ENCODE measurements at regions not wholly inside any gene's neighbourhood (a gene's known extent, or its start where the extent isn't known, plus 50 kb on each side); places are given as distances from the start of the nearest gene placed in this dataset.

DNA sequence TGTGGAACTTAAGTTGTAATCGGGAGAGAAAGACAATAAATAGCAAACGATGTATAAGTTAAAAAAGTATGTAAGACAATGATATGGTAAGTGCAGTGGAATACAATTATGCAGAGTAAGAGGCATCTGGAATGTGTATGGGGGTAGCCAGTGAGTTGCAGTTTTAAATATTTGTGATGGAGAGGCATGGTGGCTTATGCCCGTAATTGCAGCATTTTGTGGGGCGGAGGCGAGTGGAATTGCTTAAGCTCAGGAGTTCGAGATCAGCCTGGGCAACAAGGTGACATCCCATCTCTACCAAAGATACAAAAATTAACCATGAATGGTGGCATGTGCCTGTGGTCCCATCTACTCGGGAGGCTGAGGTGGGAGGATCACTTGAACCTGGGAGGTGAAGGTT is 52.5 kb upstream of the WDFY3 start:
- intact Hi-C loops (cut with micrococcal nuclease), result no loop called here
- H3K36me3 ChIP-seq (ENCODE audit: low read depth, low read length), result no peaks in the 10 kb centered on the region
- no peaks in the 10 kb centered on the region for H3K79me2 ChIP-seq (ENCODE audit: low read length)
- DNase-seq, result no peak
- no peaks in the 10 kb centered on the region for H3K9me3 ChIP-seq (ENCODE audit: low read length)
- H3K27me3 ChIP-seq (ENCODE audit: low read length), result no peaks in the 10 kb centered on the region
- no peak overlapping the region for H3K27ac ChIP-seq (ENCODE audit: low read length)
- BruUV-seq (replicated peaks), result no TSS peak
- TF ChIP-seq EZH2phosphoT487 (IDR thresholded peaks at IDR 0.05; ENCODE audit: borderline replicate concordance, low read length) (no peak), CTCF (conservative IDR thresholded peaks at IDR 0.05; ENCODE audit: low read depth, low read length) (no peak), EZH2 (IDR thresholded peaks at IDR 0.05; ENCODE audit: low read length, unreplicated experiment) (no peak)
- no peak overlapping the region for H3K9ac ChIP-seq (ENCODE audit: low read length)
- H3K4me1 ChIP-seq (ENCODE audit: insufficient read depth, low read length), result no peaks in the 10 kb centered on the region
- POLR2A ChIA-PET (ENCODE audit: unreplicated experiment), result no interaction called here
- CTCF ChIA-PET, result no interaction called here
- H4K20me1 ChIP-seq (ENCODE audit: low read length), result no peaks in the 10 kb centered on the region
- ATAC-seq, result no peak
- no peaks in the 10 kb centered on the region for H3F3A ChIP-seq (ENCODE audit: low read length, unreplicated experiment)
- H3K4me3 ChIP-seq (ENCODE audit: low read length), result no peak overlapping the region
- H3K9me2 ChIP-seq (replicated peaks; ENCODE audit: low read length), result no peaks in the 10 kb centered on the region
- H3K4me2 ChIP-seq (ENCODE audit: low read length), result no peak overlapping the region
- no peak overlapping the region for H2AFZ ChIP-seq (ENCODE audit: low read length)

GRCh38 chr4:85019411-85019810 is 52.9 kb upstream of the WDFY3 start:
- Histone ChIP-seq H3K9me3 (ENCODE audit: low read length) (no peaks in the 10 kb centered on the region), H3K79me2 (ENCODE audit: low read length) (no peaks in the 10 kb centered on the region), H3K9ac (ENCODE audit: low read length) (no peak overlapping the region), H3K4me2 (ENCODE audit: low read length) (no peak overlapping the region), H3F3A (ENCODE audit: low read length, unreplicated experiment) (no peaks in the 10 kb centered on the region), H3K4me1 (ENCODE audit: insufficient read depth, low read length) (no peaks in the 10 kb centered on the region), H3K4me3 (ENCODE audit: low read length) (no peak overlapping the region), H3K27ac (ENCODE audit: low read length) (no peak overlapping the region), H4K20me1 (ENCODE audit: low read length) (no peaks in the 10 kb centered on the region), H2AFZ (ENCODE audit: low read length) (no peak overlapping the region), H3K27me3 (ENCODE audit: low read length) (no peaks in the 10 kb centered on the region), H3K36me3 (ENCODE audit: low read depth, low read length) (no peaks in the 10 kb centered on the region), H3K9me2 (replicated peaks; ENCODE audit: low read length) (no peaks in the 10 kb centered on the region)
- ChIA-PET POLR2A (ENCODE audit: unreplicated experiment) (no interaction called here), CTCF (no interaction called here)
- BruUV-seq (replicated peaks), result no TSS peak
- DNase-seq, result no peak
- TF ChIP-seq EZH2phosphoT487 (IDR thresholded peaks at IDR 0.05; ENCODE audit: borderline replicate concordance, low read length) (no peak), CTCF (conservative IDR thresholded peaks at IDR 0.05; ENCODE audit: low read depth, low read length) (no peak), EZH2 (IDR thresholded peaks at IDR 0.05; ENCODE audit: low read length, unreplicated experiment) (no peak)
- no peak for ATAC-seq
- intact Hi-C loops (cut with micrococcal nuclease), result no loop called here

DNA sequence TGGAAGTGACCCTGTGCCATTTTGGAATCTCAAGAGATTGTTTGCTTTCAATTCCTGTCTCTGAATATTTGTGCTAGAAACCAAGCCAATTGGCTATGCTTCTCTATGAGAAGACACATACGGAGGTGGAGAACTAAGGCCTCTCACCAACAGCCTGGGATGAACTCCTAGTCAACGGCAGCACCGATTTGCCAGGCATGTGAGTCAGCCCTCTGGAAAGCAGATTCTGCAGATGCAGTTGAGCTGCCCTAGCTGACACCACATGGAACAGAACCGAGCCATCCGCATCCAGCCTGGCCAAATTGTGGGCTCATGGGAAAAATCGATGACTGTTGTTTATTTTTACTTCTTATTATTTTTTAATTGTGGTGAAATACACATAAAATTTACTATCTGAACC is 58.2 kb upstream of the WDFY3 start:
- intact Hi-C loops (cut with micrococcal nuclease), result no loop called here
- DNase-seq (no peak), ATAC-seq (no peak)
- TF ChIP-seq EZH2 (IDR thresholded peaks at IDR 0.05; ENCODE audit: low read length, unreplicated experiment), result no peak
- Histone ChIP-seq H3K27me3 (ENCODE audit: low read length) (no peaks in the 10 kb centered on the region), H4K20me1 (ENCODE audit: low read length) (no peaks in the 10 kb centered on the region), H3K4me2 (ENCODE audit: low read length) (no peak overlapping the region), H3F3A (ENCODE audit: low read length, unreplicated experiment) (no peaks in the 10 kb centered on the region), H2AFZ (ENCODE audit: low read length) (no peak overlapping the region), H3K36me3 (ENCODE audit: low read depth, low read length) (no peaks in the 10 kb centered on the region), H3K79me2 (ENCODE audit: low read length) (no peaks in the 10 kb centered on the region), H3K27ac (ENCODE audit: low read length) (no peak overlapping the region), H3K9me3 (ENCODE audit: low read length) (no peaks in the 10 kb centered on the region), H3K4me3 (ENCODE audit: low read length) (no peak overlapping the region), H3K4me1 (ENCODE audit: insufficient read depth, low read length) (no peaks in the 10 kb centered on the region), H3K9ac (ENCODE audit: low read length) (no peak overlapping the region), H3K9me2 (replicated peaks; ENCODE audit: low read length) (no peaks in the 10 kb centered on the region)
- ChIA-PET CTCF (no interaction called here), POLR2A (ENCODE audit: unreplicated experiment) (no interaction called here)
- no TSS peak for BruUV-seq (replicated peaks)
